ENCODE measurements at regions not wholly inside any gene's neighbourhood (a gene's known extent, or its start where the extent isn't known, plus 50 kb on each side); places are given as distances from the start of the nearest gene placed in this dataset.
"Not testable (repeated sequence)": the region's sequence is repeated elsewhere in the genome, so short reads cannot be mapped to it uniquely, and the experiment has no call there.

- ATAC-seq = no peak
These were observed 333.3 kb upstream of the CNR1 start for GRCh38 chr6:88499436-88499835.

DNA sequence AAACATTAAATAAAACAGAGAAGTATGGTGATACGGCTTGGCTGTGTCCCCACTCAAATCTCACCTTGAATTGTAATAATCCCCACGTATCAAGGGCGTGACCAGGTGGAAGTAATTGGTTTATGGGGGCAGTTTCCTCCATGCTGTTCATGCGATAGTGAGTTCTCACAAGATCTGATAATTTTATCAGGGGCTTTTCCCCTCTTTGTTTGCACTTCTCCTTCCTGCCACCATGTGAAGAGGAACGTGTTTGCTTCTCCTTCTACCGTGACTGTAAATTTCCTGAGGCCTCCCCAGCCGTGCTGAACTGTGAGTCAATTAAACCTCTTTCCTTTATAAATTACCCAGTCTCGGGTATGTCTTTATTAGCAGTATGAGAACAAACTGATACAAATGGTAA lies 331.3 kb upstream of the CNR1 start:
- ATAC-seq = not testable (repeated sequence)

DNA sequence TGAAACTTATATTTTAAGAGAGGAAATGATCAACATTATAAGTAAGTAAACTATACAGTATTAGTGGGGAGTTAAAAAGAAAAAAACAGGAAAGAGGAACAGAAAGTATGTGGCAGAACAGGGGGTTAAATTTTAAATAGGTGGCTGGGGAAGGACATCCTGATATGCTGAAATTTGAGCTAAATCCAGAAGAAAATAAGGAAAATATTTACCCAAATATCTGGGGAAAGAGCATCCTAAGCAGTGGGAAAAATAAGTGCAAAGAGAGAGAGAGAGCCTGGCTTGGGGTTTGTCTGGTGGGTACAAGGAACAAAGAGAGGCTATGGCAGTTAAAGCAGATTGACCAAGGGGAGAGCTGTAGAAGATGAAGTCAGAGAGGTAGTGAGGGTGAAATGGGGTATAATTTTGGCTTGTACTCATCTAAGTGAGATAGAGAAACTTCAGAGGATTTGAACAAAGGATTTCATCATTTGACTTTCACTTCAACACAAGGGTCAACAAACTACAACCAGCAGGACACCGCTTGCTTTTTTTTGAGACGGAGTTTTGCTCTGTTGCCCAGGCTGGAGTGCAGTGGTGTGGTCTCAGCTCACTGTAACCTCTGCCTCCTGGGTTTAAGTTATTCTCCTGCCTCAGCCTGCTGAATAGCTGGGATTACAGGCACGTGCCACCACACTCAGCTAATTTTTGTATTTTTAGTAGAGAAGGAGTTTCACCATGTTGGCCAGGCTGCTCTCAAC lies 328.4 kb upstream of the CNR1 start:
- no peak for ATAC-seq

DNA sequence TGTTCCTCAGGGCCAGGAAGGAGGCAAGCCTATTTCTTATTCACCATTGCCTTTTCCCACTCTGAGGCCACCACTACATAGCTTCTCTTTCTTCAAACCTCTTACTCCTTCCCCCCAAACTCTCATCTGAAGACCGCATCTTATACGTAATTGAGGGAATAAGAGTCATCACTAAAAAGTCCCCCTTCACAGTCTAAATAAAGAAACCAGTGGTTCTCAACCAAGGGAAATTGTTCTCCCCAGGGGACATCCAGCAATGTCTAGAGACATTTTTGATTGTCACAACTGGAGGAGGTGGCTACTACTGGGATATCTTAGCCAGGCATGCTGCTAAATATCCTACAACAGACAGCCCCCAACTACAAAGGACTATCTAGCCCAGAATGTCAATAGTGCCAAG lies 327.6 kb upstream of the CNR1 start:
- ATAC-seq = no peak

DNA sequence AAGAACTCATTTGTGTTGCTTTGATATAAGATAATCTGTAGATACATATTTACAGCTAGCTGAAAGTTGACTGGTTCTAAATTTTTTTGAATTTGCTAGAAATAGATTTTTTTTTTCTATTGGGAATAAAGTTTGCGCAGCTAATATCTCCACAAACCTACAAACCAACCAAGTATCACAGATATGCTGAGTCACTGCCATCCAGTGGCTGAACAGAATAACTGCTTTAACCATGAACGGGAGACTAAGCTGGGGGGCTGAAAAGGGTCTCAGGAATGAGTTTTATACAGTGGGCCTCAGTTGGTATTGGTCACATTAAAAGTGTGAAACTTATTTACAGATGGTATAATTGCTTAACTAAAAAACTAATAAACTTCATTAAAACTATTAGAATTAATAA lies 326.7 kb upstream of the CNR1 start:
- no peak for ATAC-seq

GRCh38 chr6:88492241-88492640 lies 326.1 kb upstream of the CNR1 start:
- ATAC-seq = no peak

- ATAC-seq = no peak
These were observed 325.2 kb upstream of the CNR1 start for GRCh38 chr6:88491266-88491880.

GRCh38 chr6:88490908-88491264 lies 324.7 kb upstream of the CNR1 start:
- ATAC-seq = no peak

- no peak for ATAC-seq
These were observed 324.2 kb upstream of the CNR1 start for GRCh38 chr6:88490195-88490907.

- ATAC-seq = no peak
These were observed 317.3 kb upstream of the CNR1 start for GRCh38 chr6:88483424-88483823.

GRCh38 chr6:88482465-88482864 lies 316.3 kb upstream of the CNR1 start:
- no peak for ATAC-seq

DNA sequence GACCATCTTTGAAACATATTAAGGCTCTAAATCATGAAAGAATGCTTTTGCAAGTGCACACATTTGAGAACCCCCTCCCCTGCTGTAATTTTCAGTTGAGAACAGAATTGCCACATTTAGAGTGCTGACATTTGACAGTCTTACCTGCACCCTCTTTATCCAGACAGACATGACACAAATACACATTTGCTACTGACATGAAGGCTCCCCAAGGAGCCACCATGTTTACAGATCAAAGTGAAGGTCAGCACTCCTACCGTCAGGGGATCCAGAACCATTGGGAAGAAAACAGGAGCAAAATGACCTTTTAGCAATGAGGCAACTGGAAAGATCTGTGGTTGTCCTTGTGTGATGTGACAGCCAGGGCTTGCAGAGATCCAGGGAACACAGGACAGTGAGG lies 315.4 kb upstream of the CNR1 start:
- no peak for ATAC-seq

GRCh38 chr6:88480816-88481215 lies 314.7 kb upstream of the CNR1 start:
- ATAC-seq = no peak

DNA sequence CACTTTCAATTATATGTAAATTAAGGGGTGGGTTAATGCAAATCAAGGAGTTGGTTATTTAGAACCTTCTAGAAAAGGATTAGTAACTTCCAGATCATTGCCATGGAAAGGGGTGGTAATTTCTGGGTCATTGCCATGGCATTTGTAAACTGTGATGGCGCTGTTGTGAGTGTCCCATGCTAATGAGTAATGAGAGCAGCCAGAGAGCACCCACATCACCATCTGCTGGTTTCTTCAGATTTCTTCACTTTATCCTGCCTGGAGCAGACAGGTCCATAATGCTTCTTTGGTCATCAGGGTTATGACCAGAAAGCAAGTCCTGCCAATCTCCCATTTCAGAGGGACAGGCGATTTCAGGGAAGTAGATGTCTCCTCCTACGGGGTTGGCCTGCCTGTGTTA lies 311.3 kb upstream of the CNR1 start:
- no peak for ATAC-seq

DNA sequence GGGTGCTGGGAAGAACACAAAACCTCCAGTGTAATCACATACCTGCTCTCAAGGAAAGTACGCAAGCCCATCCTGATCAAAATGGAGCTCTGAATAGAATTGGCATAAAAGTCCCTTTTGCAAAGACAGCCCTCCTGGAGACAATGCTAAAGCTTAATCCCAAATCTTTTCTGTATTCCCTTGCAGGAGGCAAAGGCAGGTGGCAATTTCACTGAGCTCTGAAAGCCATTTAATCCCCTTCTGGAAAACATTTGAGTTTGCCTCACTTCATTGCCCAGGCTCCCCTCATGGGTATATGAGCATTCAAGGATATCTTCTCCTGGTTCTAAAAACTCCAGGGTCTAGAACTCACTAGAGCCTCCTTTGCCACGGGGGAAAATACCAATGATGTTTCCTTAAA lies 310.2 kb upstream of the CNR1 start:
- no peak for ATAC-seq

GRCh38 chr6:88474720-88475119 lies 308.6 kb upstream of the CNR1 start:
- no peak for ATAC-seq

GRCh38 chr6:88473589-88473988 lies 307.4 kb upstream of the CNR1 start:
- ATAC-seq = no peak

DNA sequence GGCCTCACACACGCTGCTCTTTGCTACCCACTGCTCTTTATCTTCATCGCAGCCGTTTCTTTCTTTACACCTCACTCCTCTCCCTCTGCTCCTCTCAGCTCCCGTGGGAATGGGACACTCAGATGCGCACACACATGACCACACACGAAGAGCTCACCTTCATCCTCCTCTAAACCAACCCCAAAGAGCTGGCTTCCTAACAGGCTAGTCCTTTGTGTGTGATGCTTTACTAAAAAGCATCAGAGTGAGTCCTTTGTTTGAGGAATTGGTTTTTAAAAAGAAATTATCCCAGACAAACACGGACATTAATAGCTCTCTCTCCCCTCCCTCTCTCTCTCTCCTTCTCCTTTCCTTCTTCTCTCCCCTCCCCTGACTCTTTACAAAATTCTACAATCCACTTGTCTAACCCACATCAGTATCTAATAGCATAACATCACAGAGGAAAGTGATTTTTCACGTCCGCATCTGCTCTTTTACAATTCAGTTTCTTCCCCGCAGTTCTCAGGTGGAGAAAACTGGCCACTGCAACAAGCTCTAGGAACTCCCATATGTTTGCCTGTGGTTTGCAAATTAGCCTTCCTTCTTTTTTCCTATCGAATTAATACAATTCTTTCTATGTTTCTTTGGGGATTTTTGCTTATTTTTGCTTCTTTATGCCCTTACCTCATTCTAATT lies 306.8 kb upstream of the CNR1 start:
- no peak for ATAC-seq

- no peak for ATAC-seq
These were observed 293.5 kb upstream of the CNR1 start for GRCh38 chr6:88459643-88460042.

DNA sequence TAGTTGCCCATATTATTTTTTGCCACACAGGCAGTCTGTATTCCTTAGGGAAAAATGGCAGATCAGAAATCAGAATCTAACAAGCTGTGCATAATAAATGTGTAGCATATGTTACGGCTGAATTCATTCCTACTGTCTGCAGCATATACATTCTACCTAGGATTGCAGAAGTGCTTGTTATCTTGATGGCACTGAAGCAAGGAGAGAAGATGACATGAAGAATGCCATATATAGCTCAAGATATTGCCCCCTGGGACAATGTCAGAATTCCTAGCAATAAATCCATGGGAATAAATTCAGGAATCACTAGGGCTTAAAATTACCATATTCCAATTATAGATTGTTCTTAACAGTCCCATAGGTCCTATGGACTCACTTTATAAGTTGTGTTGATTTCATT lies 293.0 kb upstream of the CNR1 start:
- no peak for ATAC-seq

GRCh38 chr6:88458662-88459061 lies 292.5 kb upstream of the CNR1 start:
- ATAC-seq = no peak

DNA sequence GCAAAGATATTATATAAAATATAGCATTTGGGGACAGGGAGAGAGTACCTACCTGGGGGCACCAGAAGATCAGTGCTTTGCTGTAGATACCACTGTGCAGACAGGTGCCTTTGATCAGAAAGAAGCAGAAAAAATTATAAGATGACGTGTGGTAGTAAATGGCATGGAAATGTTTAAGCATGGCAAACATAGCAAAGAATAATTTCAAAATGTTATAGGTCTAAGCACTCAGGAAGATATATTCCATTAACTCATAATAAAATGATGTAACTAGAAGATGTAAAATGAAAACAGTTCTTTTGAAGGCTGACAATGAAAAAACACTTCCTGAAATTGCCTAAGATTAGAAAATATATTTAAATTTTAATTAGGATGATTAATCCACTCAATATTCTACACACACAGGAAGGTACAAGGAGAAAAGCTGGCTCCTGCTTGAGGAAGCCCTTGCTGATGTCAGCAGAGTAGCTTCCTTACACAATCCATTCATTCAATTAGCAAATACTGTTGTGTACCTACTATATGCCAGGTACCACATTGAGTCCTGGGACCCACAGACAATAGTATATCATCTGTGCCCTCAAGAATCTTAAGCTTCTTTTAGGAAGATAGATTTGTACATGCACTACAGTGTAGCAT lies 290.2 kb upstream of the CNR1 start:
- no peak for ATAC-seq

DNA sequence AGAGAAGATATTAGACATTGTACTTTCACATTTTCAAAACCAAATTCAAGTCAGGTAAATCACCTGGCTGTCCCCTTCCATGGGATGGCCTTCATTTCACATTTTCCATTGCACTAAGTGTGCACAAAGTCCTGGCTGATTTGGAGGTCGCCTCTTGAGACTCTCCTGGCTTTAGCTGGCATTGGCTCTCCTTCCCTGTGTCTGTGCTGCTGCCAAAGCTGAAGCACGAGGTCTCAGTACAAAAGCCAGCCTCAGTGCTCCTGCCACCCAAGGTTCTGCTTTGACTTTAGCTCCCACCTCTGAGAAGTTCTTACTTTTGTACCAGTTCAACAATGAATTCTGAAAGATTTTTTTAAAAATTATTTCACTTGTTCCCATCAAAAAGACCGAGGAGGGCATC lies 289.2 kb upstream of the CNR1 start:
- no peak for ATAC-seq

All from esophagus mucosa (tissue), 1 donor.